ENCODE measurements at regions not wholly inside any gene's neighbourhood (a gene's known extent, or its start where the extent isn't known, plus 50 kb on each side); places are given as distances from the start of the nearest gene placed in this dataset.
"Not testable (repeated sequence)": the region's sequence is repeated elsewhere in the genome, so short reads cannot be mapped to it uniquely, and the experiment has no call there.

DNA sequence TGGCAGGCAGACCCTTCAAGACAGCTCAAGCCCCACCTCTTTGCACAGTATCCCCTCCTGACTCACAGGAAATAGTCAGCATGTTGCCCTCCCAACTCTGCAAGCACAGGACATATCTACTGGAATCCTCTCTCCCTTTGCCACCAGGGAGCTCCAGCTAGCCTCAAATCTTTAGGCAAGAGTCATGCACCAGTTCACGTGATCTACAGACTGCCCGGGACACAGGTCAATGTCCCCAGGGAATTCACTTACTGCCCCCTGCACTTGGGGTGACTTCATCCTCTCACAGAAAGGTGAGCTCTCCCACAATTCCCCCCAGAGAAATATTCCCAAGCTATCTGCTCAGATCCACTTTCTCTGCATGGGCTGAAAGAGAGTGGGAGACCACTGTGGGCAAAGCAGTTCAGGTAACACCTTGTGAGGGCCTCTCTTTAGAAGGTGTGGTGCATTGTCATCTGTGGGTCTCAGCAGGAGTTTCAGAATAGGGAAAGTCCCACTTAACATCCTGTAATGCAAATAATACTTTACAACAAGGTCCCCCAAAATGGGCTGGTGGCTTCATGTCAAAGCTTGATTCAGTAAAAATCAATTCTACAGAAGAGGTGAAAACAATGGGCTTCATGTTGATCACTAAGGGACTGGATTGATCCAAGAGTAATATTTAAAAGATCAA, 129.9 kb downstream of the NOC3L start:
- DNase-seq = no peak

GRCh38 chr10:94235461-94235860, 127.3 kb downstream of the NOC3L start:
- no peak for DNase-seq

- no peak for DNase-seq
These were observed 124.6 kb downstream of the NOC3L start for GRCh38 chr10:94238006-94238617.

- DNase-seq = no peak
These were observed 123.0 kb downstream of the NOC3L start for GRCh38 chr10:94239696-94240095.

DNA sequence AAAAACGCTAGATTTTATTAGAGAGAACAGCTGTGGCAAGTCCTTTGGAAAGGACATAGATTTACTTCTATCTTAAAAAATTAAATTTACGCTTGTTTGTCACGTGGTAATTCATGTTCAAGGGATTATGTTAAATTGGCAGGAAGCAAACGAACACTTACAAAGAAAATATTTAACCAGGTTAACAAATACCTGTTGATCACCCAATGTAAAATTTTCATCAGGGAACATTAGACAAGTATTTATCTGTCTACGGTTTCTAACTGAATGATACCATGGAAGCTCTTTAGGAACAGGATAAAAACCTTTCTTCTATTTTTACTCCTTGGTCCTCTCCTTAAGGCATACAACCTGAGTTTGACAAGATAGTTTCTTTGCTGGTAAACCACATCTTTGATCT, 122.2 kb downstream of the NOC3L start:
- no peak for DNase-seq

GRCh38 chr10:94240901-94241300, 121.8 kb downstream of the NOC3L start:
- no peak for DNase-seq

GRCh38 chr10:94251098-94251497, 111.6 kb downstream of the NOC3L start:
- DNase-seq = no peak

GRCh38 chr10:94251568-94251967, 111.2 kb downstream of the NOC3L start:
- DNase-seq = no peak

- DNase-seq = not testable (repeated sequence)
These were observed 105.3 kb downstream of the NOC3L start for GRCh38 chr10:94257407-94257806.

GRCh38 chr10:94260455-94260854, 102.3 kb downstream of the NOC3L start:
- no peak for DNase-seq

GRCh38 chr10:94264085-94264484, 98.7 kb downstream of the NOC3L start:
- no peak for DNase-seq

DNA sequence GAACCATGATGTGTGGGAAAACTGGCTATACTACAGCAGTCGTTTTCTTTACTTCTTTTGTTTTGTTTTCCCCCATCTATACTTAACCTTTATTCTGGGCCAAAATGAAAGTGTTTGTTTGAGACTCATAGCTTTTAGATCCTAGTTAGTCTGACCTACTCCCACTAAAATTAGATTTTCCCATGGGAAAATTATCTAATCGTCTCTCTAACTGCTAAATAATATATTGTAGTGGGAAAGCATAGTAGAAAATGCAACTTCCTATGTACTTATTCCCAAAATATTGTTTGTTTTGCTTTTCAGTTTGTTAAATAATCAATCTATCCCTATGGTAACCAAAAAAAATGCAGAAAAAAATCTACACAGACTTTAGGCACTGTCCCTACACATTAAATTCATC, 96.6 kb downstream of the NOC3L start:
- DNase-seq = no peak

GRCh38 chr10:94268652-94269051, 94.1 kb downstream of the NOC3L start:
- DNase-seq = no peak

DNA sequence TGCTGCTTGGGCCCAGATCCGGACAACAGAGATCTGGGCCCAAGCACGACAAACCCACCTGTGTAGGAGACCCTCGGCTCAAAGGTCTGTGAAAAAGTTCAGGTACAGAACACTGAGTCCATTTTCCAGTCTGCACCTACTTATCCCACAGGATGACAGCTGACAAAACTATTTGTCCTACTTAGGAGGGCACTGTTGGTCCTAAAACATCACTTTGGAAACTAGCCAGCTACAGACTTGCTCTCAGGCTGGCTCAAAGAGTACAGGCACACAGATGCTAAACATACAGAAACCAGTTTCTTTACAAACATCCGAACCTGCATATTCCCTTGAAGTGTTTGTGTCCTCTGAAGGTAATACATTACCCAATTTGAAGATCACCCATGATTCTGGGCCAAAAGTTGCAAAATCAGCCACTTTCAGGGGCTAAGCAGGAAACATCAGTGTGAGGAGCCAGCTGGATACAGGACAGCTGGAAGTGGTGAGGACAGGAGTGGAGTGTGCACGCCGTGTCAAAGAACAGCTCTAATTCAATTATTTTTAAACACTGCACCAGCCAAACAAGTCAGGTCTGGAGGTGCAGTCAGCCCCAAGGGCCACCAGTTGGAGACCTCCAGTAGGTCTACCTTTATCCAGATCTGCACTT, 88.5 kb downstream of the NOC3L start:
- no peak for DNase-seq

GRCh38 chr10:94276140-94276539, 86.6 kb downstream of the NOC3L start:
- DNase-seq = no peak

DNA sequence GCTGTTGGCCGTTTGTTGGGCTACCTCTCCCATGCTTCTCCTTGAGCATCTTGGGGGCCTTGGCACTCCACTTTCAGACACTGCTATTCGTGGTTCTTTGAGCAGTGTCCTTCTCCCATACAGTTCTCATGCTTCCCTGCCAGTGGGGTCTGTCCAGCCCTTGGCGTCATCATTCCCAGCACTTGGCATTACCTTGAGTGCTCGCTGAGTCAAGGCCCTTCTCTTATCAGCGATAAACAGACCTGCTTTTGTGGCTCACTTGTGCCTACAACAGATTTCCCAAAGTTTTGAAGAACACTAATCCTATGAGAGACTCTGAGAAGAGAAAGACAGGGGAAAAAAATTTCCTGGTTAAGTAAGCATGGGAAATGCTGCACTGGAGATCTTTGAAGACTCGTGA, 85.3 kb downstream of the NOC3L start:
- DNase-seq = no peak

GRCh38 chr10:94279835-94280709, 82.7 kb downstream of the NOC3L start:
- peak; percentile 9 for DNase-seq

GRCh38 chr10:94281654-94282053, 81.1 kb downstream of the NOC3L start:
- no peak for DNase-seq

GRCh38 chr10:94282369-94282768, 80.4 kb downstream of the NOC3L start:
- DNase-seq = no peak
